ENCODE measurements at regions not wholly inside any gene's neighbourhood (a gene's known extent, or its start where the extent isn't known, plus 50 kb on each side); places are given as distances from the start of the nearest gene placed in this dataset.

- TF ChIP-seq CTCF (conservative IDR thresholded peaks at IDR 0.05; ENCODE audit: low read depth, low read length), result no peak
- TF ChIP-seq EZH2phosphoT487 (IDR thresholded peaks at IDR 0.05; ENCODE audit: borderline replicate concordance, low read length), result no peak
- TF ChIP-seq EZH2 (IDR thresholded peaks at IDR 0.05; ENCODE audit: low read length, unreplicated experiment), result no peak
Measured at GRCh38 chr7:67595431-67596180, 599.0 kb downstream of the TYW1 start.
